IgD-negative memory B cell (primary cell): ENCODE measurements at regions not wholly inside any gene's neighbourhood (a gene's known extent, or its start where the extent isn't known, plus 50 kb on each side); places are given as distances from the start of the nearest gene placed in this dataset.

Experiments
- H3K27ac Mint-ChIP-seq, 3 donors: one replicate each; pipeline ENCODE4 v1.8.0; 2020 to 2022; ENCODE audit warnings: mild to moderate bottlenecking in 3 of 3, mixed read lengths in 3 of 3, moderate library complexity in 1 of 3
- H3K27me3 Mint-ChIP-seq: one replicate; pipeline ENCODE4 v1.8.0; 2021; ENCODE audit warnings: mixed read lengths
- H3K36me3 Mint-ChIP-seq: one replicate; pipeline ENCODE4 v1.8.0; 2020; ENCODE audit warnings: mild to moderate bottlenecking, mixed read lengths
- H3K4me1 Mint-ChIP-seq, 3 donors: one replicate each; pipeline ENCODE4 v1.8.0; 2020 to 2022; ENCODE audit warnings: mixed read lengths in 3 of 3, mild to moderate bottlenecking in 1 of 3
- H3K4me3 Mint-ChIP-seq, 4 donors: one replicate each; pipeline ENCODE4 v1.8.0; 2020 to 2022; ENCODE audit warnings: mild to moderate bottlenecking in 4 of 4, mixed read lengths in 4 of 4, moderate library complexity in 3 of 4
- H3K9me3 Mint-ChIP-seq, 3 donors: one replicate each; pipeline ENCODE4 v1.8.0; 2020 to 2021; ENCODE audit warnings: mixed read lengths in 3 of 3, mild to moderate bottlenecking in 1 of 3

DNA sequence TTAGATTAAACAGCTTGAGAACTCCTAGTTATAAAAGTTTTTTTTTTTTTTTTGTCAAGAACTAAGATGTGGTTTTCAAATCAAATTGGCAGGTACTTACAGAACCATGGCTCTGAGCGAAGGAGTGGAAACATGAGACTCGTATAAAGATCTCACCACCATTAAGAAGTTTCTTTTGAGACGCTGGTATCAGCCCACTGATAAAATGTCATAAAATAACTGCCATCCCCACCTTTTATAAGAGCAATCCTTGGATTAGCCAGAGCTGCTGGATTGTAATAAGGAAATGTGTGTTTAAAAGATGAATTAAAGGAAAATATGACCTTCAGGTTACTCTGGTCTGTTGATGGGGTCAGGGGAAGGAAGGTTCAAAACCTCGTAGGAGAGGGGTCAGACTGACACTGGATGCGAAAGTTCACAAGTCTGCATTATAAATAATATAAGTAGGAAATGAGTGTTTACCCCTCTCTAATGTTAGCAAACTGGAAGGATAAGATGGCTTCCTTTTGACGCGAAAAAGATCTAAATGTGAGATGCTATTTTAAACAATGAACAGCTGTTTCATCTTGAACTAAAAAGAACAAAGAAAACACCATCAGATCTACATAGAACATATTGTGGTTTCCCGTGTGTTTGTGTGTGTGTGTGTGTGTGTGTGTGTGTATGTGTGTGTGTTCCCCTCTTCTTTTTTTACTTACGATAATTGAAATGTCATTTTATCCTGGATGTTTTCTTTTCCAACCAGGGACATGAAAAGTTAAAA is 386.8 kb upstream of the JAG1 start:
- Mint-ChIP-seq H3K36me3 (no peaks in the 10 kb centered on the region), H3K4me1 (no peaks in the 10 kb centered on the region), H3K9me3 (peaks cover 3 to 6% (median 5%) of the 10 kb centered on the region in 3 donors), H3K27me3 (peaks cover 1% of the 10 kb centered on the region), H3K4me3 (no peak overlapping the region), H3K27ac (no peak overlapping the region)

DNA sequence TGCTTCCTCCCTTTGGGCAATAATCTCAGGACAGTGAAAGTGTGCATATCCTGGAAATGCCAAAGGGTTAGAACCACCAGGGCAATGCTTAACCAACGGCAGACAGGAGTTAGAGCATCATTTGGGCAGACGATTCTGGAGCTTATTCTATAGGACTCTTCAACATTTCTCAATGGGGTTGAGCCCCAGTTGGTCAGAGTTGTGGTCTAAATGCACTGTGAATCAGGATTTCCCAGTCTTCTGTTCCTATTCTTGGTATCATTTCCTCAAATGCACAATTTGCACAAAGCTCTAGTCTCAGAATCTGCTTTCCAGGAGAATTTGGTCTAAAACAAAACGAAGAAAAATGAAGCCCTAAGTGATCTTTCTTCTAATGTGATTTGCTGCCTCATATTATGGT is 389.6 kb upstream of the JAG1 start:
- Mint-ChIP-seq H3K36me3 (no peaks in the 10 kb centered on the region), H3K9me3 (peaks cover 1 to 6% (median 4%) of the 10 kb centered on the region in 3 donors), H3K27me3 (peaks cover 1% of the 10 kb centered on the region), H3K27ac (no peak overlapping the region), H3K4me3 (no peak overlapping the region), H3K4me1 (no peaks in the 10 kb centered on the region)

DNA sequence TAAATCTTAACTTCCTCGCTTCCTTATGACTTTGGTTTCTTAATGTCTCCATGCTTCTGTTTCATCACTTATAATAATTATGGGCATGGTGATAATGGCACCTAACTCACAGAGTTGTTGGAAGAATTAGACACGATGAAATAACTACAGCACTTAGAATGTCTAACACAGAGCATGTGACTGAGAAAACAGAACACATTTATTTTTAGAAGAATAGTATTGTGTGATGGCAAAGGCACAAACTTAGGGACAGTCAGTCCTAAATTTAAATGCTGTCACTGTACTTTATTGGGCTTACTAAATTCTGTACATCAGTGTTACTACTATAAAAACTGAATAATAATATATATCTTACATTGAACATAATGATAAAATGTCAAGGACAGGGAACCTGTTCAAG is 391.1 kb upstream of the JAG1 start:
- H3K27me3 Mint-ChIP-seq = peaks cover 1% of the 10 kb centered on the region
- no peak overlapping the region for H3K27ac Mint-ChIP-seq
- H3K9me3 Mint-ChIP-seq = peaks cover 2 to 4% (median 2%) of the 10 kb centered on the region in 3 donors
- no peak overlapping the region for H3K4me3 Mint-ChIP-seq
- no peaks in the 10 kb centered on the region for H3K4me1 Mint-ChIP-seq
- no peaks in the 10 kb centered on the region for H3K36me3 Mint-ChIP-seq

DNA sequence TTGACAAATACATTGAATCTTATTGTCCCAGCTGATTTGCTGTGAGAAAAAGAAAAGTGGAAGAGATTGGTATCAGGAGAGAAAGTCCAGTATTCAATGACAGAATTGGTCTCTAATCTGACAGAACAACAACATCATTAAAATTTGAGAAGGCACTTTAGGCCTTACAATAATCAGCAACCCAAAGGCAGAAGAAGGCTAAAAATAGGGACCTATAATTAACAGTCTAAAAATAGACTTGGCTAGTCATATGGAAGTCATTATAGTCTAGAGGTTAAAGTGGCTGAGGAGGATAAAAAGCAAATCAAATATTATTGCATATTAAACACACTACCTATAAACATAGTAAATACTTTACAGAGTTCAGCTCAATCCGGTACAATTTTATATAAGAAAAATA is 393.6 kb upstream of the JAG1 start:
- Mint-ChIP-seq H3K36me3 (no peaks in the 10 kb centered on the region), H3K4me1 (no peaks in the 10 kb centered on the region), H3K27ac (no peak overlapping the region), H3K4me3 (no peak overlapping the region), H3K27me3 (peaks cover 1% of the 10 kb centered on the region), H3K9me3 (peaks cover 5 to 11% (median 7%) of the 10 kb centered on the region in 3 donors)

DNA sequence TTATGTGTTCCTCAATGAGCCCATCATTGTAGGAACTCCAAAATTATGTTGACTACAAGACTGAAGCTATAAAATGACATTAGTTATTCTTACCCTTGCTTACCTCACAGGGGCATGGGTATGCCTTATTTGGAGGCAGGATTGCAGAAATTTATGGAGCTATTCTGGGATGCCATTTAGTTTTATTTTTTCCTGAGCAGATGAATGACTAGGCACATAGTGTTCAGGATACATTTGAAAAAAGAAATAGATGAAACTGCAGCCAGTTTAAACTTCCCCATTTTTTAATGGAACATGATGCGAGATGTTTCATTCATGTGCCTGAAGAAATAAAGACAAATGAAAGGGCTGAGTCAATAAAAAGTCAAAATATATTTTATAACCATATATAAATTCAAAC is 399.2 kb upstream of the JAG1 start:
- H3K4me1 Mint-ChIP-seq = no peaks in the 10 kb centered on the region
- peaks cover 6 to 20% (median 7%) of the 10 kb centered on the region in 3 donors for H3K9me3 Mint-ChIP-seq
- H3K27ac Mint-ChIP-seq = no peak overlapping the region
- H3K4me3 Mint-ChIP-seq = no peak overlapping the region
- no peaks in the 10 kb centered on the region for H3K36me3 Mint-ChIP-seq
- H3K27me3 Mint-ChIP-seq = no peaks in the 10 kb centered on the region

DNA sequence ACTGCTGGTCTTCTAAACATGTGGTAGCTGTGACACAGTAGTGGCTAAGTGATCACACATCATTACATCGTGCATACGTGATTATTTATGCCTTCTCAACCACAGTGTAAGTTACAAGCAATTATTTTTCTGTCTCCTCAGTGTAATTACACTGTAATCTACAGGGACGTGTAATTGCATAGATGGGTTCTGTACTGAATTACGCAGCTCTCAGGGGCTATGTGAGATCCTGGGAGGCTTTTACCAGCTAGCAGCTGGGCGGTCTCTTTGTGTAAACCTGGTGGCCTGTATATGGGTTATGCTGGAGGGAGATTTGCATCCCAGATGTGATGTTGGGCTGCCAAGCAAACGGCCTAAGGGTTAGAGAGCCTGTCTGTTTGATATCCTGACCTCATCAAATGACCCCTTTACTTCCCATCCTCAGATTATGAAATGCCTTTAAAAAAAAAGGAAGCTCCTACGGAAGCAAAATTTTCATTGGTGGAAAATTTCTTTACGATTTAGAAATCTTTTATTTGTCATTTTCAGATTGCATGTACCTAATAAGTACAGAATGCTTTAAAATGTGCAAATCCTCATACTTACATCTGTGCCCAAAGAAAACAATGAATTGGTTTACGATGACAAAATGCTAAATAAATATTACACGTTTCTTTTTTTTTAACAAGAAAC is 402.8 kb upstream of the JAG1 start:
- Mint-ChIP-seq H3K9me3 (peaks cover 2 to 17% (median 8%) of the 10 kb centered on the region in 3 donors), H3K27ac (no peak overlapping the region), H3K36me3 (no peaks in the 10 kb centered on the region), H3K4me1 (no peaks in the 10 kb centered on the region), H3K27me3 (no peaks in the 10 kb centered on the region), H3K4me3 (no peak overlapping the region)

DNA sequence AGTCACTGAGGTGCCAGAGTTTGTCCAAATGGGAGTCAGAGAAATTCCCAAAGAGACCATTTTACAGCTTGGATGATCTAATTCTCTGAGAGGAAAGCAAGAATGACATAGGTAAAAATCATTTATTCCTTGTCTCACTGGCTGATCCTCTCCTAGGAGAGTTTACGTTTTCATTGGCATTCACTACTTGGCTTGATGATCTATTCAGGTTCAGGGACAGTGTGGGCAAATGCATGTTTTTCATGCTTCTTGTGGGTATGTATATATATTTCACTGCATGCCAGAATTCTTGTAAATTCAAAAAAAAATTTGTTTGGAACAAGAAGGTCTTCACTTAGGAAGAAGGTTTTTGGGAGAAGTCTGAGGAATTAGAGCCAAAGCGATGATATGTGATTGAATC is 403.4 kb upstream of the JAG1 start:
- Mint-ChIP-seq H3K9me3 (peaks cover 1 to 11% (median 6%) of the 10 kb centered on the region in 3 donors), H3K27me3 (no peaks in the 10 kb centered on the region), H3K27ac (no peak overlapping the region), H3K4me3 (no peak overlapping the region), H3K4me1 (no peaks in the 10 kb centered on the region), H3K36me3 (no peaks in the 10 kb centered on the region)

DNA sequence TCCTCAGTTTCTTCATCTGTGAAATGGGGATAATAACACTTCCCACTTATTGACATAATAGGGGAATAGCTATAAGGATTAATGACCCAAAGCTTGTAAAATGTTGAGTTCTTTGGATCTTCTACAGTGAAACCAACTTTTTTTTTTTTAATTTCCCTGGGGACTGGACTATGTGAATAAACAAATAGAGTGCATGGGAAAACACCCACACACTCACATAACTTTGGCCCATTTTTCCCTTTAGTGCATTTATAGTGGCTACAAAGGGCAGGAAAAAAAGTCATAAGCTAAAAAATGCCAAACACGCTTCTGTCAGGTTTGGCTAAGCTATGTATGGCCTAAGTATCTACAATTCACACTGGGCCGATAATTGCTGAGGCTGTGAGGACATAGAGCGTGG is 406.2 kb upstream of the JAG1 start:
- H3K27ac Mint-ChIP-seq = no peak overlapping the region
- H3K9me3 Mint-ChIP-seq = peaks cover 1 to 6% (median 4%) of the 10 kb centered on the region in 3 donors
- no peaks in the 10 kb centered on the region for H3K27me3 Mint-ChIP-seq
- H3K36me3 Mint-ChIP-seq = no peaks in the 10 kb centered on the region
- no peaks in the 10 kb centered on the region for H3K4me1 Mint-ChIP-seq
- no peak overlapping the region for H3K4me3 Mint-ChIP-seq

DNA sequence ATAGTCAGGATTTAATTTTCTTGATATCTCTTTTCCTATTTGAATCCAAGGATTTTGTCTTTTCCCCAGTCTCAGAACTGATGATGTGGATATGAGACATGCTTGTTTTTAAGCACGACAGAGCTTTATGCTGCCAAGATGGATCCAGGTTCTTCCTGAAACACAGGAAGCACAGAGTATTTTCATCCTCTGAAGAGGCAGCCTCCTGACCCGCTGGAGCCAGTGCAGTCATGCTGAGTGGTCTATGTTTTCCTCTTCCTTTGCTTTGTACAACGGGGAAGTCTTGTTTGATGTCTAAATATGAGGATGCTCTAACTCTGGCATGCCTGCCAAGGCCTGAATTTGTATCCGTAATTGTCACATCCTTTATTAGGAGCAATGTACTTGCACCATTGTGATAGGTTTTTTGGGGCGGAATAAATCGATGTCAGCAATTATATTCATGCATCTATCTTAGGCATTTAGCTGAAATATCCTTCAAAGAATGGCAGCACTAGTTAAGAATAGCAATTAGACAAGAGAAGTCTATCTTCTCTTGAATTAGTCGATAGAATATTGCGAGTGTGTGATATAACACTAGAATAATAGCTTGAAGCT is 407.1 kb upstream of the JAG1 start:
- no peak overlapping the region for H3K4me3 Mint-ChIP-seq

DNA sequence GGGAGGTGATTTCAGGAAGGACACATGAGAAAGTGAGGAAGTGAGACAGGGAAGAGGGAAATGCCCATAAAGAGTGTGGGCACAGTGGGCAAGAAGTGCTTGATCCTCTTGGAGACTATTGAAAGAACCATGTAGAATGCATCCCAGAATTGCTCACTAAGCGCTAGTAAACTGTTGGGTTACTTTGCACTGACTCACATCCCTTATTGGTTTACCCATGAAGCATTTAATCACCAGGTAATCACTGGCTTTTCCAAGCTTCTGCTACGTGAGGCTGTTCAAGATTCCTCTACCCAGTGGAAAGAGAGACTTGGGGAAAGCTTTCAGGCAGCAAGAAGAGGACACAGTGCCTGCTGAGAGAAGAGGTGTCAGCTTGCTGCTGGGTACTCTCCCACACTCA is 410.0 kb upstream of the JAG1 start:
- peaks cover 0 to 4% (median 3%) of the 10 kb centered on the region in 3 donors for H3K9me3 Mint-ChIP-seq
- no peak overlapping the region for H3K4me3 Mint-ChIP-seq
- no peak overlapping the region for H3K27ac Mint-ChIP-seq
- no peaks in the 10 kb centered on the region for H3K27me3 Mint-ChIP-seq
- no peaks in the 10 kb centered on the region for H3K4me1 Mint-ChIP-seq
- H3K36me3 Mint-ChIP-seq = no peaks in the 10 kb centered on the region

More for the DNA sequence above, 407.1 kb upstream of the JAG1 start:
- Mint-ChIP-seq H3K27me3 (no peaks in the 10 kb centered on the region), H3K36me3 (no peaks in the 10 kb centered on the region), H3K9me3 (peaks cover 1 to 6% (median 4%) of the 10 kb centered on the region in 3 donors), H3K4me1 (no peaks in the 10 kb centered on the region), H3K27ac (no peak overlapping the region)

DNA sequence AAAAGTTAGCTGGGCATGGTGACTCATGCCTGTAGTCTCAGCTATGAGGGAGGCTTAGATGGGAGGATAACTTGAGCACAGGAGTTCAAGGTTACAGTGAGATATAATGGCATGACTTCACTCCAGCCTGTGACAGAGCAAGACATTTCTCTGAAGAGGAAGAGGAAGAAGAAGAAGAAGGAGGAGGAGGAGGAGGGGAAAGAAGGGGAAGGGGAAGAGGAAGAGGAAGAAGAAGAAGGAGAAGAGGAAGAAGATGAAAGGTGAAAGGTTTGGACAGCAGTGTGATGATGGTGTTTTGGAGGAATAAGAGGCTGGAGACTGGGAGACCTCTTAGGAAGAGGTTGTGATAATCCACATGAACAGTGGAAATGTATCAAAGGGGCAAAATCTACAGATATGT is 410.7 kb upstream of the JAG1 start:
- H3K27me3 Mint-ChIP-seq = no peaks in the 10 kb centered on the region
- H3K36me3 Mint-ChIP-seq = no peaks in the 10 kb centered on the region
- H3K4me3 Mint-ChIP-seq = no peak overlapping the region
- H3K9me3 Mint-ChIP-seq = peaks cover 0 to 4% (median 0%) of the 10 kb centered on the region in 3 donors
- H3K4me1 Mint-ChIP-seq = no peaks in the 10 kb centered on the region
- H3K27ac Mint-ChIP-seq = no peak overlapping the region

DNA sequence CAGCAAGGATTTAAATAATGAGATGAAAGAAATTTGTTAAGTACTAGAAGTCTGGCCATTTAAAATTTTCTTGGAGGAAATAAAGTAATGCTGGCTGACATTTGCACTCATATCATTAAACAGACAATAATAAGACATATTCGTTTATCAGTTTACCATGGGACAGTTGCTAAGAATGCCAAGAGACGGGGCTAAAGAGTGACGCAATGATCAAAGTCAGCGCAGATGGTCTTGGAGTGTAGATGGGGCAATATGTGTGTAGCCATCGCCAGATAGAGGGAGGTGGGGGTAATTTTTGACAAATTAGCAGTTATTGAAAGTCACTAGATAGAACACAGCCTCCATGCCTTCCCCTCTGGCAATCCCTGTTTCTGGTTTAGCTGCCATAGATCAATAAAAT is 413.2 kb upstream of the JAG1 start:
- H3K9me3 Mint-ChIP-seq = peaks cover 0 to 7% (median 6%) of the 10 kb centered on the region in 3 donors
- no peak overlapping the region for H3K4me3 Mint-ChIP-seq
- no peaks in the 10 kb centered on the region for H3K27me3 Mint-ChIP-seq
- no peaks in the 10 kb centered on the region for H3K4me1 Mint-ChIP-seq
- no peak overlapping the region for H3K27ac Mint-ChIP-seq
- H3K36me3 Mint-ChIP-seq = no peaks in the 10 kb centered on the region

DNA sequence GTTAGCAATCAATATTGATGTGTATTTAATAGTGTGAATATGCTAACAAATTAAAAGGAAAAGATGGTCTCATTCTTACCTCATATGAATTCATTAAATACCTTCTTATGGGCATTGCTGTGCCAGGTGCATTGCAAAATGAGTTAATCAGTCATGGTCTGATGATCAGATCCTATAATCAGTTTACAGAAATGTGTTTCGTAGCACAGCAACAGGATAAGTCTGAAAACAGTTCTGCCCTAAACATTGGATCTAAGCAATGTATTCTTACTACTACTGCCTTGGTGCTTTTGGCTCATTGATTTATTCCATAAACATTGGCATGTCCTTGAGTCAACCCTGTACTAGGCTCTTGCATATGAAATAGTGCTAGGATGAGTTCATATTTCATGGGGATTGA is 417.0 kb upstream of the JAG1 start:
- Mint-ChIP-seq H3K4me1 (no peaks in the 10 kb centered on the region), H3K9me3 (peaks cover 0 to 7% (median 4%) of the 10 kb centered on the region in 3 donors), H3K27me3 (no peaks in the 10 kb centered on the region), H3K36me3 (no peaks in the 10 kb centered on the region), H3K27ac (no peak overlapping the region), H3K4me3 (no peak overlapping the region)

DNA sequence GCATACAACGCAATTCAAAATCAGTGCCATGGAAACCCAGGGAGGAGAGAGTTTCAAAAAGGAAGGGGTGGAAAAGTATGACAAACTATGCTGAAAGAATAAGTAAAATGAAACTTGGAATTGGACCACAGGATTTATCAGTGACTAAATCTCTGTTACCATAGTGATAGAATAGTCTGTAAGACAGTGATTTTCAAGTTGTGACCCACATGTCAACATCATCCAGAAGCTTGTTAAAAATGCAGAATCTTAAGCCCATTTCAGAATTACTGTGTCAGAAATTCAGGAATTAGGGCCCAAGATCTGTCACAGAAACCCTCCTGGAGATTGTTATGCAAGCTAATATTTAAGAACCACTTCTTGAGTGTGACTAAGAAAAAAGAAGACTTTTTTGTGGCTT is 417.7 kb upstream of the JAG1 start:
- no peaks in the 10 kb centered on the region for H3K27me3 Mint-ChIP-seq
- peaks cover 0 to 12% (median 4%) of the 10 kb centered on the region in 3 donors for H3K9me3 Mint-ChIP-seq
- H3K36me3 Mint-ChIP-seq = no peaks in the 10 kb centered on the region
- no peaks in the 10 kb centered on the region for H3K4me1 Mint-ChIP-seq
- no peak overlapping the region for H3K27ac Mint-ChIP-seq
- H3K4me3 Mint-ChIP-seq = no peak overlapping the region

DNA sequence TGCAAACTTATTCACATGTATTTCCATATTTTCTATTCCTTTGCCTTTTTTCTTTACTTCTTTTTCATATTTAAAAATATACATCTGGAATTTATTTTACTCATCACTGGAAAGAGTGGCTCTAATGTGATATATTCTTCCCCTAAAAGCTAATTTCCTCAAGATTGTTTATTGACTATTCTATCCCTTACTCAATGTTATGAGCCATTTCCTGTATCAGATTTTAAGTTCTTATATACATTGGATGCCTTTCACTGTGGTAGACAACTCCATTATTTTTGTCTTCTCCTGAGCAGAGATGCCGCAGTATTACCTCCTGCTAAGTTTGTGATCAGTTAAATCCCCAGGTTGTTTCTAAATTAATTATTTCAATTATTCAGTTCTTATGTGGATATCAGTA is 418.4 kb upstream of the JAG1 start:
- H3K9me3 Mint-ChIP-seq = peaks cover 0 to 12% (median 4%) of the 10 kb centered on the region in 3 donors
- no peaks in the 10 kb centered on the region for H3K4me1 Mint-ChIP-seq
- no peak overlapping the region for H3K27ac Mint-ChIP-seq
- no peak overlapping the region for H3K4me3 Mint-ChIP-seq
- no peaks in the 10 kb centered on the region for H3K36me3 Mint-ChIP-seq
- no peaks in the 10 kb centered on the region for H3K27me3 Mint-ChIP-seq
